SH-SY5Y (cell line): ENCODE measurements at regions not wholly inside any gene's neighbourhood (a gene's known extent, or its start where the extent isn't known, plus 50 kb on each side); places are given as distances from the start of the nearest gene placed in this dataset.

Experiments
- GATA2 ChIP-seq: IDR thresholded peaks from 2 replicates; pipeline ENCODE4 v1.6.1; 2011; ENCODE audit warnings: mild to moderate bottlenecking, low read depth, low read length
- GATA3 ChIP-seq: IDR thresholded peaks from 2 replicates; pipeline ENCODE4 v1.6.1; 2011; ENCODE audit warnings: low read depth, mild to moderate bottlenecking, low read length, moderate library complexity

DNA sequence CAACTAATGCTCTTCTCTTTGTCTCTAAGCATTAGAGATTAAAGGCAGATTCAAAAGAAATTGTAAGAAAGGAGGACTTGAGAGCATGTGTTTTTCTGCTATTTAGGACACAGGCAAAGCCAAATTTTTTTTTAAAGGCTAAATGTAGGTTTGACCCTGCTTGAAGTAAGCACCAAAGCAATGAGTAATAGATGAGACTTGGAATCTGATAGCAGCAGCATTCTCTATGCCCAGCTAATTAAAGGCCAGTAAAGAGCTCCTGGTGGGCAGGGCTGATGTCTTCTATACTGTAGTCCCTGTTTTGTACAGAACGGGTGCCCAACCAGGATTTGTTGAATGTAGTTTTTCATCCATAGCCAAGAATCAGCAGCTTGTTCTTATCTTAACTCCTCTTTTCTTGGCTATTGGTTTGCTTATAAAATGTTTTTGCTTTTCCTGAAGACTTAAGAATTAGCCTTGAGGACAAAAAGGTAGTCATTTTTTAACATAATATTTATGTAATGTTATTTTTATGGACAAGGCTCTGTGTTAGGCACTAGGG, 179.6 kb downstream of the LMO4 start:
- TF ChIP-seq GATA3 (no peak), GATA2 (no peak)
